Stimulated activated CD8-positive, alpha-beta memory T cell treated with anti-CD3 and anti-CD28 coated beads, Interleukin-12 subunit alpha, Interleukin-12 subunit beta, amount 100 ng/mL, for 24 hours (primary cell): ENCODE measurements at regions not wholly inside any gene's neighbourhood (a gene's known extent, or its start where the extent isn't known, plus 50 kb on each side); places are given as distances from the start of the nearest gene placed in this dataset.
"Not testable (repeated sequence)": the region's sequence is repeated elsewhere in the genome, so short reads cannot be mapped to it uniquely, and the experiment has no call there.

Experiments
- DNase-seq: peaks from one replicate; pipeline ENCODE4 v3.0.0-alpha.2; 2020; ENCODE audit errors: extremely low read depth

GRCh38 chr5:138702166-138703077 is 50.8 kb upstream of the CTNNA1 start:
- DNase-seq = no peak

GRCh38 chr5:138701678-138702077 is 51.5 kb upstream of the CTNNA1 start:
- no peak for DNase-seq

GRCh38 chr5:138700581-138701362 is 52.5 kb upstream of the CTNNA1 start:
- DNase-seq = no peak

GRCh38 chr5:138699482-138699881 is 53.7 kb upstream of the CTNNA1 start:
- DNase-seq = no peak

GRCh38 chr5:138698713-138699112 is 54.5 kb upstream of the CTNNA1 start:
- no peak for DNase-seq

- no peak for DNase-seq
Observed at GRCh38 chr5:138697720-138698360, 55.4 kb upstream of the CTNNA1 start.

- DNase-seq = no peak
Observed at GRCh38 chr5:138696501-138696900, 56.7 kb upstream of the CTNNA1 start.

- DNase-seq = no peak
Observed at GRCh38 chr5:138695781-138696180, 57.4 kb upstream of the CTNNA1 start.

GRCh38 chr5:138694146-138694545 is 59.1 kb upstream of the CTNNA1 start:
- DNase-seq = no peak

GRCh38 chr5:138692370-138692769 is 60.9 kb upstream of the CTNNA1 start:
- no peak for DNase-seq

GRCh38 chr5:138686668-138687067 is 66.6 kb upstream of the CTNNA1 start:
- no peak for DNase-seq

GRCh38 chr5:138685193-138685745 is 68.0 kb upstream of the CTNNA1 start:
- no peak for DNase-seq

GRCh38 chr5:138682462-138682861 is 70.8 kb upstream of the CTNNA1 start:
- not testable (repeated sequence) for DNase-seq

- not testable (repeated sequence) for DNase-seq
Observed at GRCh38 chr5:138678826-138679225, 74.4 kb upstream of the CTNNA1 start.

GRCh38 chr5:138677782-138678181 is 75.4 kb upstream of the CTNNA1 start:
- DNase-seq = no peak

GRCh38 chr5:138676556-138677193 is 76.5 kb upstream of the CTNNA1 start:
- no peak for DNase-seq

GRCh38 chr5:138676002-138676401 is 77.2 kb upstream of the CTNNA1 start:
- no peak for DNase-seq

GRCh38 chr5:138668451-138669380 is 84.5 kb upstream of the CTNNA1 start:
- DNase-seq = no peak

- DNase-seq = not testable (repeated sequence)
Observed at GRCh38 chr5:138667782-138668331, 85.4 kb upstream of the CTNNA1 start.

GRCh38 chr5:138666226-138666742 is 86.9 kb upstream of the CTNNA1 start:
- no peak for DNase-seq
